ENCODE measurements at regions not wholly inside any gene's neighbourhood (a gene's known extent, or its start where the extent isn't known, plus 50 kb on each side); places are given as distances from the start of the nearest gene placed in this dataset.

DNA sequence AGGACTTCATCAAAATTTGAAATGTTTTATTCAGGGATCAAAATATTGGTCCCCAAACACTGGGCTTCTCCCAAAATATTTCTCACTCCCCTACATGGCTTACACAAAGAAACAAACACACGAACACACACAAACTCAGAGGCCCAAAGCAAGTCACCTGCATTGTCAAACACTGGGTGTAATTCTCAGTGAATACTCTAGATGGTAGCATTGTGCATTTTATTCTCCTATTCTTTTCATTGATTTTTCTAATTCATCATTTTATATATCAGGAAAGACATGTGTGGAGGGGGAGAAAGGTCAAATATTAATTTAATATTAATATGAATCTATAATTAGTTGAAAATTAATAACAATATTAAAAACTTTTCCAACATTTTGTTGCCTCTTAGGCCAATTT, 72.3 kb upstream of the TNMD start:
- intact Hi-C loops (cut with micrococcal nuclease) = loop anchor here (1.0 kb wide), 1 partner anchor 124 kb away; the partner anchor contains the start of gene TSPAN6

DNA sequence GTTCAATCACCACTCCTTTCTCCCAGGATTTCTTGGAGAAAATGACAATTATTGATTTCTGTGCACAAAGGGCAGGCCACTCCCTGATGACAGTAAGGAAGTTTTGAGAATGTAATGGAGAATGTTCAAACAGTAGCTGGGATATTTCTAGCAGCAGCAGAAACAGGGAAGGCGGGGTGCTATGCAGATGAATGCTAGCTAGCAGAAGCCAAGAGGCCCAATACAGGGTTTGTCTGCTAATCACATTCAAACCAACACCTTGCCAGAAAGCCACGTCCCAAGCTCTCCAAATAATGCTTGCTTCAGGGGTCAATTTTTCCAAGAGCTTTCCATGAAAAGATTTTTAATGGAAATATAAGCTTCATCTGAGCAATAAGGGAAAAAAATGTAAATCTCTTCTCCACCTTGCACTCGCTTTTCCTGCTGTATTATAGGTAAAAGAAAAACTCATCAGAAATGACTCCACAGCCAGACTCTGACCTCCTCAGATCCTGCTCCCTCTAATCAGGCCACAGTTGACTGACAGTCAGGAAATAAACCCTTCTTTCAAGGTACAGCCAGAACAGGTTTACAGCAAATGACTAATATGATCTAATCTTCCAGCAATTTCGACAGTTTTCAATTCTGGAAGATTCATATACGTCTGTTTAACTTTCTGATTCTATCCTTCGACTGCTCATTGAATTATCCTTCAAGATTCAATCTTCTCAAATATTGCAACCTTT, 84.7 kb upstream of the PCDH19 start:
- intact Hi-C loops (cut with micrococcal nuclease) = no loop called here

DNA sequence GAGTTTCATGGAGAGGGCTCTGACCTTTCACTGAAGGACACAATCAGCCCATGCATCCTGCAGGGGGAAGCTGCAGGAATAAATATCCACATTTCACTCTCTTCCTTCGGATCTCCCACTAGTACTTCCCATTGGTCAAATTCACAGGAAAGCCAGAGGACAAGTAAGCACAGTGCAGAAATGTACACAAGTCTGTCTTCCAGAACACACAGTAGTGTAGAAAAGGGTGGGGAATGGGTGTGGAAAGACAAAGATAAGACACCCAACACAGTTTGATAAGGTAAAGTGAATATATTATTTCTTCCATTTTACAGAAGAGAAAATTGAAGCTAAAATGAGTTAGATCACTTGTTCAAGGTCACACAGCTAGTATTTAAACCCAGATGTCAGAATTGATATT, 81.1 kb upstream of the PCDH19 start:
- intact Hi-C loops (cut with micrococcal nuclease) = no loop called here

DNA sequence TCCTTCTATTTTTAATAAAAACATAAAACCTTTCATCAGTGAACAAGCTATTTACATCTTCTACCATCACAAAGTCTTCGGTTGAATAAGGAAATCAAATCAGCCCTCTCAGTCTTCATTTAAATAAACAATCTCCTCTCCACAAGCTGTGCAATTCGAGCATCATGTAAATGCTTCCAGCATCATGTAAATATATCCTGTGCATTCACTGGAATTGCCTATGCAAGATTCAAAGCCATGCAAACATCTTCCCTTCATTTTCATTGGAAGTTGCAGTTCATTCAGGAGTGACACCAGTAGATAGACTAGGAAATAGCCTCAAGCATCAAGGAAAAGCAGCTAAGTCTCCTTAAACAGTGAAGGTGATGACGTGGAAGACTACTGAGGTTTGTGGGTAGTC, 77.7 kb upstream of the PCDH19 start:
- intact Hi-C loops (cut with micrococcal nuclease) = no loop called here

DNA sequence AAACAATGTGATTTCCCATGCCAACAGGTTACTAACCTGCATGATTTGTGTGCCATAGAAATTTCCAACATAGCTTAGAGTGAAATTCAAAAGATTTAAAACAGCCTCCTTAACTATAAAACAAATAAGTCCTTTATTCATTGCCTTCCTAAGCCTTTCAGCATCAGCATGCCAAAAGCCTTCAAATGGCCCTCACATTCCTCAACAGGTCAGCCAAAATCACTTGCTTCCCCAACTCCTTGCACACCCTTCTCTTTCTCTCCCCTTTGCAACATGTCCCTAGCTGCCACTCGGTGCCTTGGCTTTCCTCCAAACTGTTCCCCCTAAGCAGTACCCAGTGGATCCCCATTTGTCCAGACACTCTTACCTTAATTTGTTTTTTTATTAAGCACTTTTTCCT, 74.9 kb upstream of the PCDH19 start:
- intact Hi-C loops (cut with micrococcal nuclease) = no loop called here

DNA sequence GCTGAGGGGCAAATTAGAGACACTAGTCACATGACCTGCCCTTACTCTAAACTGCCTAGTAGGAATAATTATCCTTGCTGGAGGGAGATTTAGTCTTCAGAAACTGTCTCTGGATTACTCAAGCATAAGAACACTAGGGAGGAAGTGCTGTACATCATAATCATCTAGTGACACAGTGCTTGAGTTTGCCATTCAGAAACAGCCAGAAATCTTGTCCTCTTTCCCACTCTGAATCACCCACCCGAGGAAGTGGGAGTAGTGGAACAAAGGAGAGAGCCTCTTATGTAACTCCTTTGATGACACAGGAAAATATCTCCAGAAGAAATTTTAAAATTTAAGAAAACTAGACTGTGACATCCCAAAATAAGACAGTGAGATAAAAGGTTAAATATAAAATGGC, 69.3 kb upstream of the PCDH19 start:
- intact Hi-C loops (cut with micrococcal nuclease) = no loop called here

DNA sequence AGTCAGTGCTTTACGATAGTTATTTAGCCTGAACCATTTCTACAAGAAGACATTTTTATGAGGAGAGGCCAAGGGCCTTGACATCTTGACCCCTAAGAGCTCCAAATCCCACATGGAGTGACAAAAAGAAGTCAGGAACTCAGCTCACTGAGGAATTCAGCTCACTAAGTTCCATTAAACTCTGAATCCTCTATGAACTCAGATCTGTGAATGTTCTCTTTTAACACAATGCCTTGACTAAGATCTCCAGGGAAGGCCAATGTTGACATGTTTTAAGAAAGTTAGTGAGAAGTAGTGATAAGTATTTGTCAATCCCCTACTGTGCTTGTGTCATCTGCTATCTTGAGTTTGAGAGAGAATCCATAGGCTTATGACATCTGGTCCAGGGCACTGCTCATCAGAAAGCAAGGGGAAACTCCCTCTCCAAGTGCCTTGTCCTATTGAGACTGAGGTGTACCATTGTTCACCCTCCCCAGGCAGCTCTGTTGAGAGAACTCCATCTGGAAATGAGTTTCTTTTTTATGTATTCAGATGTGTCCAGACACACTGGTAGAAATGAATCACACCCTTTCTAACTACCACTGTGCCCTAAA, 68.7 kb upstream of the PCDH19 start:
- intact Hi-C loops (cut with micrococcal nuclease) = no loop called here

DNA sequence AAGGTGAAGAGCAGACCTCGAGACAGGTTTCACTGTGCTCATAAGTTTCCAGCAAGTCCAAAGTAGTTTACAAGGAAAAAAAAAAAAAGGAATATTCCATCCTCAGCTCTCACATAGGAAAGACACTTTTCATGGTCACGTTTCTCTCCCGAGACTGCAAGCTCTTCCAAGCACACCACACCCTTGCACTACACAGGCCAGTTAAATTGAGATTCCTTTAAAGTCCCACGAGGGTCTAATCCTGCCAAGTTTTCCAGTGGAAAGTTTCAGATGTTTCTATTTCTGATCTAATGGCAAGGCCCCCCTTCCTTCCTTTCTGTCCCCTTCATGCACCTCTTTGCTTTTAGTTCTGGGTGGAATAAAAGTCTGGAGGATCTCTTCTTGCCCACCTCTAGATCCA, 67.9 kb upstream of the PCDH19 start:
- intact Hi-C loops (cut with micrococcal nuclease) = no loop called here

DNA sequence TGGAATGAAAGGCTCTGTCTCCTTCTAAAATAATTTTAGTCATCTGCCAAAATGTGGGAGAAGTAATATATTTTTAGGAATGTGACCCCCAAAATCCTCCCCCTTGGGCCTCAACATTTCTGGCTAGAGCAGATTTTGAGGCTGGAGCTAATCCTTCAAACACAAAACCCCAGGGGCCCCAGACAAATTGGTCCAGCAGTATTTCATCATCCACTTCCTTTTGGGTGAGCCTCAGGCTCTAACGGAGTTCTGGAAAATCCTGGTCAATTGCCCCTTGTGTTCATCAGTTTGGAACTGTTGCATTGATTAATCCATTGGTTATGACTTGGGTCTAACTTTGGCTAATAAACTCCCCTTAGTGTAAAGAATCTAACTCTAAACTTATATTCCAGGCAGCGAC, 67.4 kb upstream of the PCDH19 start:
- intact Hi-C loops (cut with micrococcal nuclease) = no loop called here
